ENCODE measurements at regions not wholly inside any gene's neighbourhood (a gene's known extent, or its start where the extent isn't known, plus 50 kb on each side); places are given as distances from the start of the nearest gene placed in this dataset.

GRCh38 chr11:98565311-98565710, 455.4 kb upstream of the CNTN5 start:
- TF ChIP-seq CTCF (IDR thresholded peaks at IDR 0.05) (no peak), POLR2A (IDR thresholded peaks at IDR 0.05) (no peak), EP300 (IDR thresholded peaks at IDR 0.05) (no peak)
